A549 (cell line): ENCODE measurements at regions not wholly inside any gene's neighbourhood (a gene's known extent, or its start where the extent isn't known, plus 50 kb on each side); places are given as distances from the start of the nearest gene placed in this dataset.
"Not testable (repeated sequence)": the region's sequence is repeated elsewhere in the genome, so short reads cannot be mapped to it uniquely, and the experiment has no call there.

Experiments used
- CEBPB ChIP-seq, 2 experiments: fragments of >200 bp in 1 of 2; sonication (Bioruptor Twin) in 1 of 2; formaldehyde crosslinking in 1 of 2; IDR thresholded peaks; 2 replicates each; pipeline ENCODE4 v1.6.1; 2012 to 2016
- CHD2 ChIP-seq: fragments of 150-350 bp; IDR thresholded peaks from 2 replicates; pipeline ENCODE4 v1.6.1; 2014; ENCODE audit warnings: low read length; ENCODE audit not compliant: partially characterized antibody
- EP300 ChIP-seq, 2 experiments: fragments of >200 bp; sonication (Bioruptor Twin); formaldehyde crosslinking; IDR thresholded peaks; 2 replicates in 1 of 2; 3 replicates in 1 of 2; pipeline ENCODE4 v1.6.1; 2016 to 2017
- HMGXB4 ChIP-seq: fragments of 250-450 bp; sonication (Bioruptor Pico); IDR thresholded peaks from 2 replicates; pipeline ENCODE4 v1.5.0; 2021; ENCODE audit warnings: mild to moderate bottlenecking, moderate library complexity, borderline replicate concordance
- HOXA7 ChIP-seq: fragments of 250-450 bp; sonication (Bioruptor Pico); IDR thresholded peaks from 2 replicates; pipeline ENCODE4 v1.5.0; 2020; ENCODE audit warnings: mild to moderate bottlenecking, moderate library complexity
- KDM1A ChIP-seq: fragments of 200-600 bp; sonication (generic); IDR thresholded peaks from 2 replicates; pipeline ENCODE4 v1.6.1; 2016; ENCODE audit warnings: low read depth, mild to moderate bottlenecking
- KDM5A ChIP-seq: fragments of 200-600 bp; sonication (generic); IDR thresholded peaks from 2 replicates; pipeline ENCODE4 v1.6.1; 2016; ENCODE audit warnings: antibody characterized with exemption, mild to moderate bottlenecking
- POLR2A ChIP-seq: IDR thresholded peaks from 2 replicates; pipeline ENCODE4 v1.6.1; 2012; ENCODE audit warnings: mild to moderate bottlenecking, low read length
- POLR2AphosphoS2 ChIP-seq: conservative IDR thresholded peaks from 2 replicates; pipeline ENCODE4 v1.6.1; 2012; ENCODE audit warnings: low read length, improper control_type of control experiment, inconsistent platforms
- TF ChIP-seq, protein P1 (sequence below): fragments of >200 bp; sonication (Bioruptor Twin); formaldehyde crosslinking; IDR thresholded peaks from 3 replicates; pipeline ENCODE4 v1.5.1; 2016
- TF ChIP-seq, protein P2 (sequence below): fragments of 200-600 bp; sonication (generic); IDR thresholded peaks from 2 replicates; pipeline ENCODE4 v1.6.1; 2016; ENCODE audit warnings: antibody characterized with exemption, mild to moderate bottlenecking, moderate library complexity
- TF ChIP-seq, protein P3 (sequence below): fragments of 150-350 bp; IDR thresholded peaks from 2 replicates; pipeline ENCODE4 v1.6.1; 2014; ENCODE audit warnings: low read depth, mild to moderate bottlenecking, low read length

GRCh38 chr7:65719123-65719798 lies 153.6 kb upstream of the VKORC1L1 start:
- TF ChIP-seq POLR2AphosphoS2; EP300 (IDR thresholded peaks at IDR 0.05); HMGXB4 (CRISPR knock-in tag); CEBPB (IDR thresholded peaks at IDR 0.05); POLR2A; KDM5A; HOXA7 (CRISPR knock-in tag); KDM1A; CHD2: not testable (repeated sequence)
- TF ChIP-seq, protein P1, sequence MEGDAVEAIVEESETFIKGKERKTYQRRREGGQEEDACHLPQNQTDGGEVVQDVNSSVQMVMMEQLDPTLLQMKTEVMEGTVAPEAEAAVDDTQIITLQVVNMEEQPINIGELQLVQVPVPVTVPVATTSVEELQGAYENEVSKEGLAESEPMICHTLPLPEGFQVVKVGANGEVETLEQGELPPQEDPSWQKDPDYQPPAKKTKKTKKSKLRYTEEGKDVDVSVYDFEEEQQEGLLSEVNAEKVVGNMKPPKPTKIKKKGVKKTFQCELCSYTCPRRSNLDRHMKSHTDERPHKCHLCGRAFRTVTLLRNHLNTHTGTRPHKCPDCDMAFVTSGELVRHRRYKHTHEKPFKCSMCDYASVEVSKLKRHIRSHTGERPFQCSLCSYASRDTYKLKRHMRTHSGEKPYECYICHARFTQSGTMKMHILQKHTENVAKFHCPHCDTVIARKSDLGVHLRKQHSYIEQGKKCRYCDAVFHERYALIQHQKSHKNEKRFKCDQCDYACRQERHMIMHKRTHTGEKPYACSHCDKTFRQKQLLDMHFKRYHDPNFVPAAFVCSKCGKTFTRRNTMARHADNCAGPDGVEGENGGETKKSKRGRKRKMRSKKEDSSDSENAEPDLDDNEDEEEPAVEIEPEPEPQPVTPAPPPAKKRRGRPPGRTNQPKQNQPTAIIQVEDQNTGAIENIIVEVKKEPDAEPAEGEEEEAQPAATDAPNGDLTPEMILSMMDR = not testable (repeated sequence)
- TF ChIP-seq, protein P2, sequence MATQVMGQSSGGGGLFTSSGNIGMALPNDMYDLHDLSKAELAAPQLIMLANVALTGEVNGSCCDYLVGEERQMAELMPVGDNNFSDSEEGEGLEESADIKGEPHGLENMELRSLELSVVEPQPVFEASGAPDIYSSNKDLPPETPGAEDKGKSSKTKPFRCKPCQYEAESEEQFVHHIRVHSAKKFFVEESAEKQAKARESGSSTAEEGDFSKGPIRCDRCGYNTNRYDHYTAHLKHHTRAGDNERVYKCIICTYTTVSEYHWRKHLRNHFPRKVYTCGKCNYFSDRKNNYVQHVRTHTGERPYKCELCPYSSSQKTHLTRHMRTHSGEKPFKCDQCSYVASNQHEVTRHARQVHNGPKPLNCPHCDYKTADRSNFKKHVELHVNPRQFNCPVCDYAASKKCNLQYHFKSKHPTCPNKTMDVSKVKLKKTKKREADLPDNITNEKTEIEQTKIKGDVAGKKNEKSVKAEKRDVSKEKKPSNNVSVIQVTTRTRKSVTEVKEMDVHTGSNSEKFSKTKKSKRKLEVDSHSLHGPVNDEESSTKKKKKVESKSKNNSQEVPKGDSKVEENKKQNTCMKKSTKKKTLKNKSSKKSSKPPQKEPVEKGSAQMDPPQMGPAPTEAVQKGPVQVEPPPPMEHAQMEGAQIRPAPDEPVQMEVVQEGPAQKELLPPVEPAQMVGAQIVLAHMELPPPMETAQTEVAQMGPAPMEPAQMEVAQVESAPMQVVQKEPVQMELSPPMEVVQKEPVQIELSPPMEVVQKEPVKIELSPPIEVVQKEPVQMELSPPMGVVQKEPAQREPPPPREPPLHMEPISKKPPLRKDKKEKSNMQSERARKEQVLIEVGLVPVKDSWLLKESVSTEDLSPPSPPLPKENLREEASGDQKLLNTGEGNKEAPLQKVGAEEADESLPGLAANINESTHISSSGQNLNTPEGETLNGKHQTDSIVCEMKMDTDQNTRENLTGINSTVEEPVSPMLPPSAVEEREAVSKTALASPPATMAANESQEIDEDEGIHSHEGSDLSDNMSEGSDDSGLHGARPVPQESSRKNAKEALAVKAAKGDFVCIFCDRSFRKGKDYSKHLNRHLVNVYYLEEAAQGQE = not testable (repeated sequence)
- TF ChIP-seq, protein P3, sequence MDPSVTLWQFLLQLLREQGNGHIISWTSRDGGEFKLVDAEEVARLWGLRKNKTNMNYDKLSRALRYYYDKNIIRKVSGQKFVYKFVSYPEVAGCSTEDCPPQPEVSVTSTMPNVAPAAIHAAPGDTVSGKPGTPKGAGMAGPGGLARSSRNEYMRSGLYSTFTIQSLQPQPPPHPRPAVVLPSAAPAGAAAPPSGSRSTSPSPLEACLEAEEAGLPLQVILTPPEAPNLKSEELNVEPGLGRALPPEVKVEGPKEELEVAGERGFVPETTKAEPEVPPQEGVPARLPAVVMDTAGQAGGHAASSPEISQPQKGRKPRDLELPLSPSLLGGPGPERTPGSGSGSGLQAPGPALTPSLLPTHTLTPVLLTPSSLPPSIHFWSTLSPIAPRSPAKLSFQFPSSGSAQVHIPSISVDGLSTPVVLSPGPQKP = not testable (repeated sequence)
